ENCODE measurements at regions not wholly inside any gene's neighbourhood (a gene's known extent, or its start where the extent isn't known, plus 50 kb on each side); places are given as distances from the start of the nearest gene placed in this dataset.

DNA sequence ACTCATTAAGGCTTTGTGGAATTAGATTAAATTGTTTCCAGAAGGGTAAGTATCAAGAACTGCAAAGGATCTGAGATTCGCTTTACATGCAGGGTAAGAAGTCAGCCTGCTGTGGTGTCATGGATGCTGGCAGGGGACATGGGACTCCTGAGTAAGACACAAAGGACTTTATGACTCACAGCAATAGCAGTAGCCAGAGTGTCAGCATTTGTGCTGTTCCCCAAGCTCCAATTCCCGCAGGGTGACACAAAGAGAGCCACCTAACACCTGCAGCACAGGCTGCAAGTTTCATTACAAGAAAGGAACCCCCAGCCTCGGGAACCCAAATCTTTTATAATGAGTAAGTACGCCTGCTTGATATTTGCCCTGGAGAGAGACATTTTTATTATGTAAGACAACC, 298.1 kb upstream of the POU3F1 start:
- no peak for ATAC-seq
- H3K9me3 ChIP-seq (replicated peaks; ENCODE audit: control insufficient read depth, insufficient read depth, low read depth, low read length), result no peaks in the 10 kb centered on the region
- no peak overlapping the region for H3K9ac ChIP-seq (ENCODE audit: insufficient read depth in 1 of 2, low read depth in 2 of 2, low read length in 2 of 2)
- POLR2A ChIA-PET, result no interaction called here
- no peak for FAIRE-seq
- H3K79me2 ChIP-seq (ENCODE audit: control insufficient read depth, insufficient read depth, low read length), result no peaks in the 10 kb centered on the region
- no peak overlapping the region for H2AFZ ChIP-seq (ENCODE audit: low read depth, low read length)
- no peaks in the 10 kb centered on the region for H3K9me1 ChIP-seq (ENCODE audit: control insufficient read depth, insufficient read depth, low read length)
- no peak overlapping the region for H3K4me3 ChIP-seq
- no peaks in the 10 kb centered on the region; a peak in 1 of 5 replicates for H3K4me1 ChIP-seq (replicated peaks in 1 of 2; ENCODE audit: control insufficient read depth in 2 of 2, insufficient read depth in 2 of 2, low read length in 2 of 2)
- in situ Hi-C loops (cut with MboI) (no loop called here), intact Hi-C loops (cut with micrococcal nuclease) (no loop called here)
- 15% methylated on average over 4 of the region's 4 CpGs for WGBS (ENCODE audit: insufficient coverage, low coverage, missing lambda C conversion rate)
- no peaks in the 10 kb centered on the region for H3K36me3 ChIP-seq (ENCODE audit: control insufficient read depth, insufficient read depth, low read length)
- H3K4me2 ChIP-seq (ENCODE audit: insufficient read depth, low read length), result no peak overlapping the region
- H4K20me1 ChIP-seq (replicated peaks; ENCODE audit: control insufficient read depth, insufficient read depth, low read length), result no peaks in the 10 kb centered on the region
- CTCF ChIA-PET (ENCODE audit: low intra/inter-chr PET ratio), result no interaction called here
- TF ChIP-seq ZNF143 (CRISPR knock-in tag; IDR thresholded peaks at IDR 0.05), result no peak
- no peak for TF ChIP-seq USF1 (CRISPR knock-in tag; IDR thresholded peaks at IDR 0.05)
- no peak for TF ChIP-seq CBX3 (IDR thresholded peaks at IDR 0.05; ENCODE audit: borderline replicate concordance in 1 of 2, low read length in 2 of 2)
- TF ChIP-seq POLR2AphosphoS5 (IDR thresholded peaks at IDR 0.05; ENCODE audit: control insufficient read depth, insufficient read depth, low read depth, low read length), result no peak
- TF ChIP-seq, protein P1, sequence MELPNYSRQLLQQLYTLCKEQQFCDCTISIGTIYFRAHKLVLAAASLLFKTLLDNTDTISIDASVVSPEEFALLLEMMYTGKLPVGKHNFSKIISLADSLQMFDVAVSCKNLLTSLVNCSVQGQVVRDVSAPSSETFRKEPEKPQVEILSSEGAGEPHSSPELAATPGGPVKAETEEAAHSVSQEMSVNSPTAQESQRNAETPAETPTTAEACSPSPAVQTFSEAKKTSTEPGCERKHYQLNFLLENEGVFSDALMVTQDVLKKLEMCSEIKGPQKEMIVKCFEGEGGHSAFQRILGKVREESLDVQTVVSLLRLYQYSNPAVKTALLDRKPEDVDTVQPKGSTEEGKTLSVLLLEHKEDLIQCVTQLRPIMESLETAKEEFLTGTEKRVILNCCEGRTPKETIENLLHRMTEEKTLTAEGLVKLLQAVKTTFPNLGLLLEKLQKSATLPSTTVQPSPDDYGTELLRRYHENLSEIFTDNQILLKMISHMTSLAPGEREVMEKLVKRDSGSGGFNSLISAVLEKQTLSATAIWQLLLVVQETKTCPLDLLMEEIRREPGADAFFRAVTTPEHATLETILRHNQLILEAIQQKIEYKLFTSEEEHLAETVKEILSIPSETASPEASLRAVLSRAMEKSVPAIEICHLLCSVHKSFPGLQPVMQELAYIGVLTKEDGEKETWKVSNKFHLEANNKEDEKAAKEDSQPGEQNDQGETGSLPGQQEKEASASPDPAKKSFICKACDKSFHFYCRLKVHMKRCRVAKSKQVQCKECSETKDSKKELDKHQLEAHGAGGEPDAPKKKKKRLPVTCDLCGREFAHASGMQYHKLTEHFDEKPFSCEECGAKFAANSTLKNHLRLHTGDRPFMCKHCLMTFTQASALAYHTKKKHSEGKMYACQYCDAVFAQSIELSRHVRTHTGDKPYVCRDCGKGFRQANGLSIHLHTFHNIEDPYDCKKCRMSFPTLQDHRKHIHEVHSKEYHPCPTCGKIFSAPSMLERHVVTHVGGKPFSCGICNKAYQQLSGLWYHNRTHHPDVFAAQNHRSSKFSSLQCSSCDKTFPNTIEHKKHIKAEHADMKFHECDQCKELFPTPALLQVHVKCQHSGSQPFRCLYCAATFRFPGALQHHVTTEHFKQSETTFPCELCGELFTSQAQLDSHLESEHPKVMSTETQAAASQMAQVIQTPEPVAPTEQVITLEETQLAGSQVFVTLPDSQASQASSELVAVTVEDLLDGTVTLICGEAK (IDR thresholded peaks at IDR 0.05), result no peak
- TF ChIP-seq, protein P1 (CRISPR knock-in tag; IDR thresholded peaks at IDR 0.05), result no peak
- TF ChIP-seq ZNF740 (CRISPR knock-in tag; IDR thresholded peaks at IDR 0.05), result no peak
- TF ChIP-seq ZNF740 (tag; IDR thresholded peaks at IDR 0.05), result no peak
- no peak for TF ChIP-seq NFE2 (IDR thresholded peaks at IDR 0.05; ENCODE audit: low read depth)
- no peak for TF ChIP-seq KLF16 (IDR thresholded peaks at IDR 0.05)
- no peak for TF ChIP-seq PTBP1 (IDR thresholded peaks at IDR 0.05; ENCODE audit: low read depth, low read length)
- DNase-seq (ENCODE audit: extremely low read depth in 1 of 4, low spot score in 3 of 4), result no peak
- H3K27ac ChIP-seq (ENCODE audit: extremely low read depth, low read depth, low read length), result no peak overlapping the region
- BruUV-seq (replicated peaks), result no TSS peak
- H3K27me3 ChIP-seq (ENCODE audit: control insufficient read depth in 2 of 2, insufficient read depth in 2 of 2, low read length in 2 of 2), result no peaks in the 10 kb centered on the region

All from K562 (cell line).